ENCODE measurements at regions not wholly inside any gene's neighbourhood (a gene's known extent, or its start where the extent isn't known, plus 50 kb on each side); places are given as distances from the start of the nearest gene placed in this dataset.
"Not testable (repeated sequence)": the region's sequence is repeated elsewhere in the genome, so short reads cannot be mapped to it uniquely, and the experiment has no call there.

DNA sequence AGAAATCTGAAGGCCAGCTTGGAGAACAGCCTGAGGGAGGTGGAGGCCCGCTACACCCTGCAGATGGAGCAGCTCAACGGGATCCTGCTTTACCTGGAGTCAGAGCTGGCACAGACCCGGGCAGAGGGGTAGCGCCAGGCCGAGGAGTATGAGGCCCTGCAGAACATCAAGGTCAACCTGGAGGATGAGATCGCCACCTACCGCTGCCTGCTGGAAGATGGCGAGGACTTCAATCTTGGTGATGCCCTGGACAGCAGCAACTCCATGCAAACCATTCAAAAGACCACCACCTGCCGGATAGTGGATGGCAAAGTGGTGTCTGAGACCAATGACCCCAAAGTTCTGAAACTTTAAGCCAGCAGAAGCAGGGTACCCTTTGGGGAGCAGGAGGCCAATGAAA lies 318.4 kb downstream of the ZFHX3 start:
- H3K27me3 ChIP-seq (ENCODE audit: insufficient read depth, poor library complexity, severe bottlenecking); DNase-seq (ENCODE audit: low read depth in 1 of 2, low spot score in 1 of 2); H3K27ac ChIP-seq (replicated peaks): not testable (repeated sequence)

GRCh38 chr16:72728516-72728915 lies 319.4 kb downstream of the ZFHX3 start:
- TF ChIP-seq POLR2AphosphoS5 (IDR thresholded peaks at IDR 0.05; ENCODE audit: low read depth): no peak
- TF ChIP-seq SPI1 (IDR thresholded peaks at IDR 0.05; ENCODE audit: borderline replicate concordance, low read depth): no peak
- no peak for TF ChIP-seq GABPA (IDR thresholded peaks at IDR 0.05; ENCODE audit: low read depth)
- TF ChIP-seq, protein P1, sequence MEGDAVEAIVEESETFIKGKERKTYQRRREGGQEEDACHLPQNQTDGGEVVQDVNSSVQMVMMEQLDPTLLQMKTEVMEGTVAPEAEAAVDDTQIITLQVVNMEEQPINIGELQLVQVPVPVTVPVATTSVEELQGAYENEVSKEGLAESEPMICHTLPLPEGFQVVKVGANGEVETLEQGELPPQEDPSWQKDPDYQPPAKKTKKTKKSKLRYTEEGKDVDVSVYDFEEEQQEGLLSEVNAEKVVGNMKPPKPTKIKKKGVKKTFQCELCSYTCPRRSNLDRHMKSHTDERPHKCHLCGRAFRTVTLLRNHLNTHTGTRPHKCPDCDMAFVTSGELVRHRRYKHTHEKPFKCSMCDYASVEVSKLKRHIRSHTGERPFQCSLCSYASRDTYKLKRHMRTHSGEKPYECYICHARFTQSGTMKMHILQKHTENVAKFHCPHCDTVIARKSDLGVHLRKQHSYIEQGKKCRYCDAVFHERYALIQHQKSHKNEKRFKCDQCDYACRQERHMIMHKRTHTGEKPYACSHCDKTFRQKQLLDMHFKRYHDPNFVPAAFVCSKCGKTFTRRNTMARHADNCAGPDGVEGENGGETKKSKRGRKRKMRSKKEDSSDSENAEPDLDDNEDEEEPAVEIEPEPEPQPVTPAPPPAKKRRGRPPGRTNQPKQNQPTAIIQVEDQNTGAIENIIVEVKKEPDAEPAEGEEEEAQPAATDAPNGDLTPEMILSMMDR (IDR thresholded peaks at IDR 0.05; ENCODE audit: insufficient read depth, low read length): no peak
- TF ChIP-seq, protein P2, sequence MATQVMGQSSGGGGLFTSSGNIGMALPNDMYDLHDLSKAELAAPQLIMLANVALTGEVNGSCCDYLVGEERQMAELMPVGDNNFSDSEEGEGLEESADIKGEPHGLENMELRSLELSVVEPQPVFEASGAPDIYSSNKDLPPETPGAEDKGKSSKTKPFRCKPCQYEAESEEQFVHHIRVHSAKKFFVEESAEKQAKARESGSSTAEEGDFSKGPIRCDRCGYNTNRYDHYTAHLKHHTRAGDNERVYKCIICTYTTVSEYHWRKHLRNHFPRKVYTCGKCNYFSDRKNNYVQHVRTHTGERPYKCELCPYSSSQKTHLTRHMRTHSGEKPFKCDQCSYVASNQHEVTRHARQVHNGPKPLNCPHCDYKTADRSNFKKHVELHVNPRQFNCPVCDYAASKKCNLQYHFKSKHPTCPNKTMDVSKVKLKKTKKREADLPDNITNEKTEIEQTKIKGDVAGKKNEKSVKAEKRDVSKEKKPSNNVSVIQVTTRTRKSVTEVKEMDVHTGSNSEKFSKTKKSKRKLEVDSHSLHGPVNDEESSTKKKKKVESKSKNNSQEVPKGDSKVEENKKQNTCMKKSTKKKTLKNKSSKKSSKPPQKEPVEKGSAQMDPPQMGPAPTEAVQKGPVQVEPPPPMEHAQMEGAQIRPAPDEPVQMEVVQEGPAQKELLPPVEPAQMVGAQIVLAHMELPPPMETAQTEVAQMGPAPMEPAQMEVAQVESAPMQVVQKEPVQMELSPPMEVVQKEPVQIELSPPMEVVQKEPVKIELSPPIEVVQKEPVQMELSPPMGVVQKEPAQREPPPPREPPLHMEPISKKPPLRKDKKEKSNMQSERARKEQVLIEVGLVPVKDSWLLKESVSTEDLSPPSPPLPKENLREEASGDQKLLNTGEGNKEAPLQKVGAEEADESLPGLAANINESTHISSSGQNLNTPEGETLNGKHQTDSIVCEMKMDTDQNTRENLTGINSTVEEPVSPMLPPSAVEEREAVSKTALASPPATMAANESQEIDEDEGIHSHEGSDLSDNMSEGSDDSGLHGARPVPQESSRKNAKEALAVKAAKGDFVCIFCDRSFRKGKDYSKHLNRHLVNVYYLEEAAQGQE (IDR thresholded peaks at IDR 0.05; ENCODE audit: insufficient replicate concordance, low read depth): no peak
- no peak for DNase-seq (ENCODE audit: low read depth in 1 of 2, low spot score in 1 of 2)
- H3K4me3 ChIP-seq (replicated peaks; ENCODE audit: insufficient read depth, low read length): no peak overlapping the region
- no peak overlapping the region for H3K27ac ChIP-seq (replicated peaks)
- no peaks in the 10 kb centered on the region for H3K27me3 ChIP-seq (ENCODE audit: insufficient read depth, poor library complexity, severe bottlenecking)

More for the DNA sequence above, 318.4 kb downstream of the ZFHX3 start:
- H3K4me3 ChIP-seq (replicated peaks; ENCODE audit: insufficient read depth, low read length): not testable (repeated sequence)

GRCh38 chr16:72727565-72727964 lies 320.4 kb downstream of the ZFHX3 start:
- no peak for DNase-seq (ENCODE audit: low read depth in 1 of 2, low spot score in 1 of 2)
- TF ChIP-seq GABPA (IDR thresholded peaks at IDR 0.05; ENCODE audit: low read depth) (no peak), POLR2AphosphoS5 (IDR thresholded peaks at IDR 0.05; ENCODE audit: low read depth) (no peak), SPI1 (IDR thresholded peaks at IDR 0.05; ENCODE audit: borderline replicate concordance, low read depth) (no peak)
- Histone ChIP-seq H3K27me3 (ENCODE audit: insufficient read depth, poor library complexity, severe bottlenecking) (no peaks in the 10 kb centered on the region), H3K4me3 (replicated peaks; ENCODE audit: insufficient read depth, low read length) (no peak overlapping the region), H3K27ac (replicated peaks) (no peak overlapping the region)

DNA sequence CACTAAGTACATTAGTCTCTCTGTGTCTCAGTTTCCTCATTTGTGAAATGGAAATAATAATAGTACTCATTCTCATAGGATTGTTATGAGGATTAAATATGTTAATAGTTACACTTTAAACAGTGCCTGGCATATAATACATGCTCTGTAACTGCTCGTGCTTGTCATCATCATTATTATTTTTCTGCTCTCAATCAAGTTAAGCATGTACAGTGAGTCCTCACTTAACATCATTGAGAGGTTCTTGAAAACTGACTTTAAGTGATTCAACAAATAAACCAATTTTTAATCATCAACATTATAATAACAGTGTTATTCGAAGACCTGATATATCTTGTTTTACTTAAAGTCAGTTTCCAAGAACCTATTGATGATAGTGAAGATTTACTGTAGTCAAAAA lies 322.3 kb downstream of the ZFHX3 start:
- no peak for DNase-seq (ENCODE audit: low read depth in 1 of 2, low spot score in 1 of 2)
- Histone ChIP-seq H3K27ac (replicated peaks) (no peak overlapping the region), H3K27me3 (ENCODE audit: insufficient read depth, poor library complexity, severe bottlenecking) (no peaks in the 10 kb centered on the region), H3K4me3 (replicated peaks; ENCODE audit: insufficient read depth, low read length) (no peak overlapping the region)
- TF ChIP-seq GABPA (IDR thresholded peaks at IDR 0.05; ENCODE audit: low read depth) (no peak), SPI1 (IDR thresholded peaks at IDR 0.05; ENCODE audit: borderline replicate concordance, low read depth) (no peak), POLR2AphosphoS5 (IDR thresholded peaks at IDR 0.05; ENCODE audit: low read depth) (no peak)
- TF ChIP-seq, protein P1 (IDR thresholded peaks at IDR 0.05; ENCODE audit: insufficient read depth, low read length): no peak
- TF ChIP-seq, protein P2 (IDR thresholded peaks at IDR 0.05; ENCODE audit: insufficient replicate concordance, low read depth): no peak

DNA sequence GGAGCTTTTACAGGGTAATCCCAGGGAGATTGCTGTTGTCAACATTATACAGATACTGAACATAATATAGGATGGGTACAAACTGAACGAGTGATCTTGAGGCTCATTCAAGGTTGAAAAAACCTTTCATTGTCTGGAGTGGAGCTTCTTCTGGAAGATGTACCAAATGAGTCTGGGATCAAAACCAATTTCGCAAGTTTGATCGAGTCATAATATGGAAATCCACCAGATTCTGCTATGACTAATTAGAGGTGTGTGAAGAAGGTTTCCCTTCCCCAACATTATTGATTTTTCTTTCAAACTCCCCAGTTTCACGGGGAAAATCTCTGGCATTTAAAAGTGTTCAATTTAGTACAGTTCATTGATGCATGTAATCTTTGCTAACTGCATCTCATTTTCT lies 324.1 kb downstream of the ZFHX3 start:
- no peak for DNase-seq (ENCODE audit: low read depth in 1 of 2, low spot score in 1 of 2)
- TF ChIP-seq, protein P2 (IDR thresholded peaks at IDR 0.05; ENCODE audit: insufficient replicate concordance, low read depth): no peak
- TF ChIP-seq GABPA (IDR thresholded peaks at IDR 0.05; ENCODE audit: low read depth): no peak
- TF ChIP-seq SPI1 (IDR thresholded peaks at IDR 0.05; ENCODE audit: borderline replicate concordance, low read depth): no peak
- no peak for TF ChIP-seq POLR2AphosphoS5 (IDR thresholded peaks at IDR 0.05; ENCODE audit: low read depth)
- TF ChIP-seq, protein P1 (IDR thresholded peaks at IDR 0.05; ENCODE audit: insufficient read depth, low read length): no peak
- no peak overlapping the region for H3K4me3 ChIP-seq (replicated peaks; ENCODE audit: insufficient read depth, low read length)
- no peaks in the 10 kb centered on the region for H3K27me3 ChIP-seq (ENCODE audit: insufficient read depth, poor library complexity, severe bottlenecking)
- no peak overlapping the region for H3K27ac ChIP-seq (replicated peaks)

Measured in HL-60 (cell line).